ENCODE measurements at regions not wholly inside any gene's neighbourhood (a gene's known extent, or its start where the extent isn't known, plus 50 kb on each side); places are given as distances from the start of the nearest gene placed in this dataset.

GRCh38 chr4:66023061-66023460 is 352.8 kb upstream of the EPHA5 start:
- Histone ChIP-seq H3K9me3 (ENCODE audit: low read length) (peaks cover 23% of the 10 kb centered on the region; the same call in 1 of the 2 replicates), H2AFZ (ENCODE audit: low read length) (no peak overlapping the region), H3K4me1 (ENCODE audit: insufficient read depth, low read length) (no peaks in the 10 kb centered on the region), H3K27me3 (ENCODE audit: control insufficient read depth in 1 of 2, insufficient read depth in 2 of 2, low read length in 2 of 2) (no peaks in the 10 kb centered on the region), H3K79me2 (ENCODE audit: insufficient read depth, low read length) (peaks cover 4% of the 10 kb centered on the region), H4K20me1 (ENCODE audit: insufficient read depth, low read length) (no peaks in the 10 kb centered on the region), H3K9ac (ENCODE audit: insufficient read depth, low read depth, low read length) (no peak overlapping the region), H3K27ac (ENCODE audit: extremely low read length, insufficient read depth, low read length) (no peak overlapping the region), H3K4me2 (ENCODE audit: low read depth, low read length) (no peak overlapping the region), H3K36me3 (replicated peaks in 1 of 2; ENCODE audit: control insufficient read depth in 1 of 2, insufficient read depth in 2 of 2, low read length in 2 of 2) (no peaks in the 10 kb centered on the region), H3K4me3 (replicated peaks in 1 of 3; ENCODE audit: insufficient read depth in 1 of 3, low read depth in 2 of 3, low read length in 3 of 3) (no peak overlapping the region)
- WGBS (ENCODE audit: low lambda C conversion rate) = 60% methylated on average over 1 of the region's 1 CpG
- POLR2A ChIA-PET = no interaction called here
- FAIRE-seq (no peak), ATAC-seq (no peak), DNase-seq (ENCODE audit: low spot score) (no peak)
- in situ Hi-C loops (cut with HindIII; ENCODE audit: extremely low pct_ligation_motif_present, low pct_unique_long_range_greater_than_20kb) (no loop called here), intact Hi-C loops (cut with micrococcal nuclease; ENCODE audit: unreplicated experiment) (no loop called here)
- no peak for TF ChIP-seq BHLHE40 (IDR thresholded peaks at IDR 0.05; ENCODE audit: low read length)
- TF ChIP-seq FIP1L1 (IDR thresholded peaks at IDR 0.05; ENCODE audit: borderline replicate concordance, insufficient read depth, low read depth, low read length) = no peak
- TF ChIP-seq ZNF510 (CRISPR knock-in tag; IDR thresholded peaks at IDR 0.05; ENCODE audit: low read depth) = no peak
- no peak for TF ChIP-seq ZSCAN29 (CRISPR knock-in tag; conservative IDR thresholded peaks at IDR 0.05)
- TF ChIP-seq KLF11 (CRISPR knock-in tag; IDR thresholded peaks at IDR 0.05) = no peak
- no peak for TF ChIP-seq PHF21A (CRISPR knock-in tag; IDR thresholded peaks at IDR 0.05)
- no peak for TF ChIP-seq GZF1 (CRISPR knock-in tag; IDR thresholded peaks at IDR 0.05)
- no peak for TF ChIP-seq SOX6 (IDR thresholded peaks at IDR 0.05)
- no peak for TF ChIP-seq SOX6 (CRISPR knock-in tag; IDR thresholded peaks at IDR 0.05)
- TF ChIP-seq FUBP1 (CRISPR knock-in tag; IDR thresholded peaks at IDR 0.05; ENCODE audit: borderline replicate concordance) = no peak
- TF ChIP-seq ATAD3A (CRISPR knock-in tag; IDR thresholded peaks at IDR 0.05) = no peak
- TF ChIP-seq THYN1 (CRISPR knock-in tag; IDR thresholded peaks at IDR 0.05; ENCODE audit: borderline replicate concordance, low read depth) = no peak
- TF ChIP-seq NR2F6 (IDR thresholded peaks at IDR 0.05) = no peak
- TF ChIP-seq NR2F6 (CRISPR knock-in tag; IDR thresholded peaks at IDR 0.05) = no peak
- no peak for TF ChIP-seq HES4 (CRISPR knock-in tag; IDR thresholded peaks at IDR 0.05; ENCODE audit: borderline replicate concordance)
- no peak for TF ChIP-seq ATF1 (CRISPR knock-in tag; IDR thresholded peaks at IDR 0.05)
- no peak for TF ChIP-seq STAG1 (CRISPR knock-in tag; IDR thresholded peaks at IDR 0.05)
- TF ChIP-seq CREB3 (CRISPR knock-in tag; IDR thresholded peaks at IDR 0.05) = no peak
- no peak for TF ChIP-seq ZNF234 (CRISPR knock-in tag; conservative IDR thresholded peaks at IDR 0.05)
- TF ChIP-seq ZBTB7A (CRISPR knock-in tag; IDR thresholded peaks at IDR 0.05) = no peak
- CTCF ChIA-PET (ENCODE audit: low intra/inter-chr PET ratio, low total read pairs) = no interaction called here
- BruUV-seq (replicated peaks) = no TSS peak

All from HepG2 (cell line).